Breast epithelium (tissue), 4 donors: ENCODE measurements at regions not wholly inside any gene's neighbourhood (a gene's known extent, or its start where the extent isn't known, plus 50 kb on each side); places are given as distances from the start of the nearest gene placed in this dataset.

Experiments used
- DNase-seq, 2 donors: peaks; one replicate each; pipeline ENCODE4 v3.0.0-alpha.2; 2019; ENCODE audit warnings: low spot score in 2 of 2
- H3K27ac ChIP-seq, 2 donors: fragments of 200-600 bp; sonication (generic) in 1 of 2; one replicate each; pipeline ENCODE4 v1.5.1; 2016 to 2019; ENCODE audit warnings: mild to moderate bottlenecking in 1 of 2
- H3K27me3 ChIP-seq, 2 donors: fragments of 200-600 bp; sonication (generic) in 1 of 2; one replicate each; pipeline versions ENCODE4 v1.5.1 to v1.6.0; 2017 to 2019; ENCODE audit warnings: control low read depth in 1 of 2, mild to moderate bottlenecking in 1 of 2
- H3K36me3 ChIP-seq: fragments of 200-600 bp; one replicate; pipeline ENCODE4 v1.5.1; 2019
- H3K4me1 ChIP-seq, 2 donors: fragments of 200-600 bp; sonication (generic); one replicate each; pipeline ENCODE4 v1.5.1; 2016 to 2019; ENCODE audit warnings: control low read depth in 1 of 2
- H3K4me3 ChIP-seq, 3 donors: fragments of 200-600 bp; sonication (generic); 1 replicate in 2 of 3; 2 replicates in 1 of 3; pipeline ENCODE4 v1.5.1; 2016 to 2019; ENCODE audit warnings: mild to moderate bottlenecking in 3 of 3, moderate library complexity in 2 of 3
- H3K9me3 ChIP-seq, 2 donors: fragments of 200-600 bp; sonication (generic) in 1 of 2; one replicate each; pipeline ENCODE4 v1.5.1; 2016 to 2019; ENCODE audit warnings: control low read depth in 1 of 2
- CTCF ChIP-seq, 3 donors: fragments of 450-650 bp; IDR thresholded peaks; one replicate each; pipeline ENCODE4 v1.5.1; 2016 to 2017; ENCODE audit warnings: antibody characterized with exemption in 3 of 3, mild to moderate bottlenecking in 3 of 3, moderate library complexity in 3 of 3
- POLR2A ChIP-seq: fragments of 450-650 bp; IDR thresholded peaks from one replicate; pipeline ENCODE4 v1.6.1; 2016; ENCODE audit warnings: antibody characterized with exemption, mild to moderate bottlenecking, moderate library complexity
- POLR2AphosphoS5 ChIP-seq, 3 donors: sonication (generic); formaldehyde crosslinking; IDR thresholded peaks; one replicate each; pipeline ENCODE4 v1.6.1; 2017; ENCODE audit warnings: antibody characterized with exemption in 3 of 3
- intact Hi-C: fragments of 100-400 bp; cut with DNase I; formaldehyde crosslinking; loops from one replicate; pipeline ENCODE4 v1.15.1; 2023; ENCODE audit warnings: low total_unique reads

DNA sequence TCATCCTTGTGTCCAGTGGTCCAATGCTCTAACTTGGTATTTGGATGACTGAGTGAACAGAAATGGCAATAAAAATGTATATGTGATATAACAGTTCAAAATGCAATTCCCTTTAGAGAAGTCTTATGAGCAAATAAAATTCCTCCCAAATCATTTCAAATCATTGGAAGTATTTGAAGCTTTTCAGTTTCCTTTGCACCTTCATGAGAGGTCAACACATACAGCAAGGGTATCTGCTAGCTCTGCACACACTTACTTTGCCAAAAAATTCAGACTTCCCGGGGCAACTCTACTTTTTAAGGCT is 423.7 kb downstream of the ATP23 start:
- no peak for DNase-seq
- no peak overlapping the region for H3K4me3 ChIP-seq
- no peaks in the 10 kb centered on the region for H3K36me3 ChIP-seq
- H3K4me1 ChIP-seq = no peaks in the 10 kb centered on the region
- H3K27ac ChIP-seq = no peak overlapping the region
- no peak for TF ChIP-seq CTCF (IDR thresholded peaks at IDR 0.05)
- TF ChIP-seq POLR2AphosphoS5 (IDR thresholded peaks at IDR 0.05) = no peak
- no peak for TF ChIP-seq POLR2A
- no peaks in the 10 kb centered on the region for H3K9me3 ChIP-seq
- intact Hi-C loops = no loop called here
- no peaks in the 10 kb centered on the region for H3K27me3 ChIP-seq

DNA sequence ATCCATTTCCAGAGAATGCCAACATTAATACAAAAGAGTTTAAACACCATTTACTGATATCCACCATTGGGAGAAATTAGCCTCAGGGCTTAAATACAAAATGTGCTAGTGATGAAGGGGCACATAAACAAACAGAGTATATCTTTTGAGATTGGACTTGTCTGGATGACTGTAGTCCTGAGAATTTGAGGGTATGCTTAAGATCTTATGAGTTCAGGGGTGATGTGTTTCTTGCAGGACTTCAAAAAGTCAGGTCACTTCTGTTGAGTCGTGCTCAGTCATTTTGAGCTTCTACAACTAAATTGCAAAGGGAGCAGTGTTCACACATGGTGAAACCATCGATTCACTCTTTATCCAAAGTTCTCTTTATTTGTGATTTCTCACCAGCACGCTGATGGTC is 425.7 kb downstream of the ATP23 start:
- Histone ChIP-seq H3K27me3 (no peaks in the 10 kb centered on the region), H3K36me3 (no peaks in the 10 kb centered on the region), H3K27ac (no peak overlapping the region), H3K4me3 (no peak overlapping the region), H3K4me1 (no peaks in the 10 kb centered on the region), H3K9me3 (peaks cover 6 to 7% of the 10 kb centered on the region in 2 donors)
- TF ChIP-seq CTCF (IDR thresholded peaks at IDR 0.05) = no peak
- no peak for TF ChIP-seq POLR2A
- TF ChIP-seq POLR2AphosphoS5 (IDR thresholded peaks at IDR 0.05) = no peak
- no peak for DNase-seq
- intact Hi-C loops = no loop called here

DNA sequence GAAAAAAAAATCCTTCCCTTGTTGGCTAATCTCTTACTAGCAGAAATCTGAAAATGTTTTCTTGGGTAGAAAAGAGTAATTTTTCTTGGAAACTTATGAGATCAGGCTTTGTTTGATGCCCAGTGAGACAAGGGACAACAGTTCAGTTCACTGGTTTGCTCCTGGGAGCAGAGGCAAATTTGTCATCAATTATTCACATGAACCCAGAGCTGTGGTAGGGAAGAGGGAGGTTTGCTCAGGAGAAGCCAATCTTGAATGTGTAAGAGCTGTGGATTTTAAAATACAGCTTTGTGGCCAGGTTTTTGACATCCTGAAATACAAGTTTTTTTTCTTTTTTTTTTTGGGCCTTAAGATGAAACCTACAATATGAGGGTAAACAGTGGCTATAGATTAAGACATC is 426.6 kb downstream of the ATP23 start:
- peaks cover 7 to 10% of the 10 kb centered on the region in 2 donors for H3K9me3 ChIP-seq
- H3K4me3 ChIP-seq = no peak overlapping the region
- intact Hi-C loops = no loop called here
- no peak for TF ChIP-seq CTCF (IDR thresholded peaks at IDR 0.05)
- no peak for TF ChIP-seq POLR2AphosphoS5 (IDR thresholded peaks at IDR 0.05)
- TF ChIP-seq POLR2A = no peak
- H3K4me1 ChIP-seq = no peaks in the 10 kb centered on the region
- H3K36me3 ChIP-seq = no peaks in the 10 kb centered on the region
- no peak for DNase-seq
- no peak overlapping the region for H3K27ac ChIP-seq
- H3K27me3 ChIP-seq = no peaks in the 10 kb centered on the region

GRCh38 chr12:58369576-58369975 is 428.2 kb downstream of the ATP23 start:
- no peak for TF ChIP-seq POLR2A
- no peak for TF ChIP-seq CTCF (IDR thresholded peaks at IDR 0.05)
- TF ChIP-seq POLR2AphosphoS5 (IDR thresholded peaks at IDR 0.05) = no peak
- no peaks in the 10 kb centered on the region for H3K36me3 ChIP-seq
- no peak overlapping the region for H3K27ac ChIP-seq
- H3K27me3 ChIP-seq = no peaks in the 10 kb centered on the region
- peaks cover 7 to 10% of the 10 kb centered on the region in 2 donors for H3K9me3 ChIP-seq
- no peak for DNase-seq
- H3K4me1 ChIP-seq = no peaks in the 10 kb centered on the region
- no peak overlapping the region for H3K4me3 ChIP-seq
- intact Hi-C loops = no loop called here

DNA sequence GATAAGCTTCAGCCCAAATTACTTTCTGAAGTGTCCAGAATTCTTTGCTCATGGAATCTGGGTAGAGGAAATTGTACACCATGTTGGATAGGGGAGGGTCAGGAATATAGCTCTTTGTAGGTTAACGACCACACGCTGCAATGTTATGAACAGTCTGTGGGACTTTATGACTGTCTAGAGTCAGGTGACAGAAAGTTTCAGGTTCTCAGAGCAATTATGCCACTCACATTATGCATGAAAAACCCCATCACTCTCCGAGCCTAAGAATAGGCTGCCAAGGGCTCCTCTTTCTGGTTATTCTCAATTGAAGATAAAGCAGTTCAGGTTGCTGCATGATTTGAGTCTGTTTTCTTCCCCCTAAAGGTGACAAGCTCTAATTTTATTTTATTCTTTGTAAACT is 430.9 kb downstream of the ATP23 start:
- H3K4me3 ChIP-seq = no peak overlapping the region
- no peak for TF ChIP-seq POLR2A
- TF ChIP-seq POLR2AphosphoS5 (IDR thresholded peaks at IDR 0.05) = no peak
- no peak for TF ChIP-seq CTCF (IDR thresholded peaks at IDR 0.05)
- no peaks in the 10 kb centered on the region for H3K36me3 ChIP-seq
- no peaks in the 10 kb centered on the region for H3K27me3 ChIP-seq
- H3K9me3 ChIP-seq = peaks cover 7 to 10% of the 10 kb centered on the region in 2 donors
- no peaks in the 10 kb centered on the region for H3K4me1 ChIP-seq
- no peak for DNase-seq
- H3K27ac ChIP-seq = no peak overlapping the region
- intact Hi-C loops = no loop called here
